ENCODE measurements at regions not wholly inside any gene's neighbourhood (a gene's known extent, or its start where the extent isn't known, plus 50 kb on each side); places are given as distances from the start of the nearest gene placed in this dataset.

- DNase-seq, result no peak
Observed at GRCh38 chr4:52529983-52530382, 129.1 kb downstream of the USP46 start.

GRCh38 chr4:52535793-52536192, 123.3 kb downstream of the USP46 start:
- DNase-seq, result no peak

Data from stimulated activated CD4-positive, alpha-beta T cell treated with anti-CD3 and anti-CD28 coated beads, Interleukin-4, amount 100 ng/mL, for 24 hours (primary cell).